A673 (cell line): ENCODE measurements at regions not wholly inside any gene's neighbourhood (a gene's known extent, or its start where the extent isn't known, plus 50 kb on each side); places are given as distances from the start of the nearest gene placed in this dataset.

Experiments used
- EZH2 ChIP-seq: fragments of 200-600 bp; sonication (generic); IDR thresholded peaks from 2 replicates; pipeline ENCODE4 v1.6.1; 2017; ENCODE audit warnings: borderline replicate concordance, low read depth, mild to moderate bottlenecking, mixed read lengths, antibody characterized with exemption, low read length; ENCODE audit not compliant: poor library complexity, severe bottlenecking
- TF ChIP-seq, protein P1 (sequence below): fragments of 300-800, 200-600 bp; sonication (generic); conservative IDR thresholded peaks from 2 replicates; pipeline ENCODE4 v1.5.1; 2017; ENCODE audit warnings: low read depth, mild to moderate bottlenecking, antibody characterized with exemption, low read length, moderate library complexity, mixed read lengths

GRCh38 chr4:170242471-170242870, 152.7 kb upstream of the AADAT start:
- no peak for TF ChIP-seq EZH2
- TF ChIP-seq, protein P1, sequence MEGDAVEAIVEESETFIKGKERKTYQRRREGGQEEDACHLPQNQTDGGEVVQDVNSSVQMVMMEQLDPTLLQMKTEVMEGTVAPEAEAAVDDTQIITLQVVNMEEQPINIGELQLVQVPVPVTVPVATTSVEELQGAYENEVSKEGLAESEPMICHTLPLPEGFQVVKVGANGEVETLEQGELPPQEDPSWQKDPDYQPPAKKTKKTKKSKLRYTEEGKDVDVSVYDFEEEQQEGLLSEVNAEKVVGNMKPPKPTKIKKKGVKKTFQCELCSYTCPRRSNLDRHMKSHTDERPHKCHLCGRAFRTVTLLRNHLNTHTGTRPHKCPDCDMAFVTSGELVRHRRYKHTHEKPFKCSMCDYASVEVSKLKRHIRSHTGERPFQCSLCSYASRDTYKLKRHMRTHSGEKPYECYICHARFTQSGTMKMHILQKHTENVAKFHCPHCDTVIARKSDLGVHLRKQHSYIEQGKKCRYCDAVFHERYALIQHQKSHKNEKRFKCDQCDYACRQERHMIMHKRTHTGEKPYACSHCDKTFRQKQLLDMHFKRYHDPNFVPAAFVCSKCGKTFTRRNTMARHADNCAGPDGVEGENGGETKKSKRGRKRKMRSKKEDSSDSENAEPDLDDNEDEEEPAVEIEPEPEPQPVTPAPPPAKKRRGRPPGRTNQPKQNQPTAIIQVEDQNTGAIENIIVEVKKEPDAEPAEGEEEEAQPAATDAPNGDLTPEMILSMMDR: no peak
